GM12878 (cell line): ENCODE measurements at regions not wholly inside any gene's neighbourhood (a gene's known extent, or its start where the extent isn't known, plus 50 kb on each side); places are given as distances from the start of the nearest gene placed in this dataset.

ENCODE experiments used
- ATF3 ChIP-seq: IDR thresholded peaks from 2 replicates; pipeline ENCODE4 v1.6.1; 2011; ENCODE audit warnings: low read depth, mild to moderate bottlenecking, low read length, moderate library complexity, borderline replicate concordance; ENCODE audit errors: extremely low read depth
- CTCF ChIP-seq, 3 experiments: IDR thresholded peaks in 2 of 3; conservative IDR thresholded peaks in 1 of 3; 2 replicates each; pipeline ENCODE4 v1.5.1; 2011; ENCODE audit warnings: low read depth in 3 of 3, low read length in 3 of 3, mild to moderate bottlenecking in 3 of 3, control low read depth in 2 of 3, moderate library complexity in 2 of 3, inconsistent platforms in 1 of 3, mixed read lengths in 1 of 3; ENCODE audit not compliant: control insufficient read depth in 2 of 3, insufficient read depth in 1 of 3; ENCODE audit errors: extremely low read depth in 1 of 3
- EP300 ChIP-seq, 2 experiments: fragments of 150-350 bp in 1 of 2; IDR thresholded peaks; 2 replicates each; pipeline ENCODE4 v1.6.1; 2011 to 2012; ENCODE audit warnings: low read depth in 2 of 2, low read length in 2 of 2, borderline replicate concordance in 1 of 2, improper control_type of control experiment in 1 of 2, inconsistent platforms in 1 of 2; ENCODE audit not compliant: control insufficient read depth in 1 of 2
- FOXK2 ChIP-seq: fragments of 450-650 bp; IDR thresholded peaks from 2 replicates; pipeline ENCODE4 v1.6.1; 2017; ENCODE audit warnings: mild to moderate bottlenecking, moderate library complexity
- FOXM1 ChIP-seq: IDR thresholded peaks from 2 replicates; pipeline ENCODE4 v1.6.1; 2012; ENCODE audit warnings: low read depth, mild to moderate bottlenecking, inconsistent platforms, low read length, moderate library complexity
- MAX ChIP-seq: IDR thresholded peaks from 2 replicates; pipeline ENCODE4 v1.6.1; 2012; ENCODE audit warnings: low read depth, low read length, improper control_type of control experiment
- PAX8 ChIP-seq: fragments of 450-650 bp; IDR thresholded peaks from 2 replicates; pipeline ENCODE4 v1.6.1; 2017; ENCODE audit warnings: mild to moderate bottlenecking, moderate library complexity
- POLR2A ChIP-seq: IDR thresholded peaks from 2 replicates; pipeline ENCODE4 v1.6.1; 2011; ENCODE audit warnings: low read depth, mild to moderate bottlenecking, low read length
- RCOR1 ChIP-seq: conservative IDR thresholded peaks from 2 replicates; pipeline ENCODE4 v1.6.1; 2012; ENCODE audit warnings: low read depth, low read length, improper control_type of control experiment
- TAF1 ChIP-seq: IDR thresholded peaks from 2 replicates; pipeline ENCODE4 v1.6.1; 2011; ENCODE audit warnings: mild to moderate bottlenecking, low read depth, low read length, borderline replicate concordance
- TCF12 ChIP-seq: IDR thresholded peaks from 2 replicates; pipeline ENCODE4 v1.6.1; 2011; ENCODE audit warnings: low read depth, mild to moderate bottlenecking, low read length
- TF ChIP-seq, protein P1 (sequence below): IDR thresholded peaks from 2 replicates; pipeline ENCODE4 v1.6.1; 2011; ENCODE audit warnings: low read depth, low read length, improper control_type of control experiment, borderline replicate concordance
- TF ChIP-seq, protein P2 (sequence below): fragments of 450-650 bp; conservative IDR thresholded peaks from 2 replicates; pipeline ENCODE4 v1.6.1; 2017; ENCODE audit warnings: mild to moderate bottlenecking, moderate library complexity

GRCh38 chr5:72030237-72030636 is 77.0 kb upstream of the MAP1B start:
- TF ChIP-seq CTCF (IDR thresholded peaks at IDR 0.05 in 2 of 3, conservative IDR thresholded peaks at IDR 0.05 in 1 of 3; ENCODE audit: control insufficient read depth in 2 of 3, extremely low read depth in 1 of 3, insufficient read depth in 1 of 3, low read depth in 3 of 3, low read length in 3 of 3): no peak
- TF ChIP-seq EP300 (IDR thresholded peaks at IDR 0.05; ENCODE audit: borderline replicate concordance in 1 of 2, control insufficient read depth in 1 of 2, low read depth in 2 of 2, low read length in 2 of 2): no peak
- TF ChIP-seq PAX8: no peak
- TF ChIP-seq POLR2A: no peak
- TF ChIP-seq FOXM1: no peak
- no peak for TF ChIP-seq MAX
- TF ChIP-seq TAF1: no peak
- TF ChIP-seq, protein P1, sequence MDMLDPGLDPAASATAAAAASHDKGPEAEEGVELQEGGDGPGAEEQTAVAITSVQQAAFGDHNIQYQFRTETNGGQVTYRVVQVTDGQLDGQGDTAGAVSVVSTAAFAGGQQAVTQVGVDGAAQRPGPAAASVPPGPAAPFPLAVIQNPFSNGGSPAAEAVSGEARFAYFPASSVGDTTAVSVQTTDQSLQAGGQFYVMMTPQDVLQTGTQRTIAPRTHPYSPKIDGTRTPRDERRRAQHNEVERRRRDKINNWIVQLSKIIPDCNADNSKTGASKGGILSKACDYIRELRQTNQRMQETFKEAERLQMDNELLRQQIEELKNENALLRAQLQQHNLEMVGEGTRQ: no peak
- TF ChIP-seq ATF3: no peak
- TF ChIP-seq FOXK2: no peak
- TF ChIP-seq, protein P2, sequence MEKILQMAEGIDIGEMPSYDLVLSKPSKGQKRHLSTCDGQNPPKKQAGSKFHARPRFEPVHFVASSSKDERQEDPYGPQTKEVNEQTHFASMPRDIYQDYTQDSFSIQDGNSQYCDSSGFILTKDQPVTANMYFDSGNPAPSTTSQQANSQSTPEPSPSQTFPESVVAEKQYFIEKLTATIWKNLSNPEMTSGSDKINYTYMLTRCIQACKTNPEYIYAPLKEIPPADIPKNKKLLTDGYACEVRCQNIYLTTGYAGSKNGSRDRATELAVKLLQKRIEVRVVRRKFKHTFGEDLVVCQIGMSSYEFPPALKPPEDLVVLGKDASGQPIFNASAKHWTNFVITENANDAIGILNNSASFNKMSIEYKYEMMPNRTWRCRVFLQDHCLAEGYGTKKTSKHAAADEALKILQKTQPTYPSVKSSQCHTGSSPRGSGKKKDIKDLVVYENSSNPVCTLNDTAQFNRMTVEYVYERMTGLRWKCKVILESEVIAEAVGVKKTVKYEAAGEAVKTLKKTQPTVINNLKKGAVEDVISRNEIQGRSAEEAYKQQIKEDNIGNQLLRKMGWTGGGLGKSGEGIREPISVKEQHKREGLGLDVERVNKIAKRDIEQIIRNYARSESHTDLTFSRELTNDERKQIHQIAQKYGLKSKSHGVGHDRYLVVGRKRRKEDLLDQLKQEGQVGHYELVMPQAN: no peak
- no peak for TF ChIP-seq RCOR1
- TF ChIP-seq TCF12: no peak
